Thoracic aorta (tissue), 2 donors: ENCODE measurements at regions not wholly inside any gene's neighbourhood (a gene's known extent, or its start where the extent isn't known, plus 50 kb on each side); places are given as distances from the start of the nearest gene placed in this dataset.

ENCODE experiments used
- ATAC-seq: fragments of 150-250 bp; one replicate; pipeline ENCODE4 v1.8.0; 2017; ENCODE audit warnings: low read depth; ENCODE audit not compliant: insufficient number of reproducible peaks, low FRiP score
- DNase-seq: peaks from one replicate; pipeline ENCODE4 v3.0.0-alpha.2; 2020; ENCODE audit warnings: low spot score
- H3K27ac ChIP-seq, 2 donors: fragments of 200-600 bp; sonication (generic); 1 replicate in 1 of 2; 2 replicates in 1 of 2; pipeline ENCODE4 v1.5.1; 2016; ENCODE audit warnings: mild to moderate bottlenecking in 2 of 2, moderate library complexity in 2 of 2
- H3K27me3 ChIP-seq: fragments of 200-600 bp; sonication (generic); replicated peaks from 2 replicates; pipeline ENCODE4 v1.6.0; 2016; ENCODE audit warnings: mild to moderate bottlenecking; ENCODE audit not compliant: insufficient read depth
- H3K36me3 ChIP-seq: fragments of 200-600 bp; sonication (generic); one replicate; pipeline ENCODE4 v1.5.1; 2016
- H3K4me1 ChIP-seq, 2 donors: fragments of 200-600 bp; sonication (generic); 1 replicate in 1 of 2; 2 replicates in 1 of 2; pipeline versions ENCODE4 v1.5.1 to v1.6.0; 2016; ENCODE audit warnings: low read depth in 2 of 2, mild to moderate bottlenecking in 1 of 2; ENCODE audit not compliant: control insufficient read depth in 1 of 2
- H3K4me3 ChIP-seq: fragments of 200-600 bp; sonication (generic); 2 replicates; pipeline ENCODE4 v1.5.1; 2016; ENCODE audit warnings: mild to moderate bottlenecking
- H3K9me3 ChIP-seq: fragments of 200-600 bp; sonication (generic); 2 replicates; pipeline ENCODE4 v1.5.1; 2016
- TF ChIP-seq, protein P1 (sequence below): fragments of 200-600 bp; sonication (generic); IDR thresholded peaks from one replicate; pipeline ENCODE4 v1.5.1; 2019; ENCODE audit warnings: antibody characterized with exemption

GRCh38 chr11:122353561-122353960, 237.5 kb upstream of the BLID start:
- H3K36me3 ChIP-seq = no peaks in the 10 kb centered on the region
- no peak for ATAC-seq
- TF ChIP-seq, protein P1, sequence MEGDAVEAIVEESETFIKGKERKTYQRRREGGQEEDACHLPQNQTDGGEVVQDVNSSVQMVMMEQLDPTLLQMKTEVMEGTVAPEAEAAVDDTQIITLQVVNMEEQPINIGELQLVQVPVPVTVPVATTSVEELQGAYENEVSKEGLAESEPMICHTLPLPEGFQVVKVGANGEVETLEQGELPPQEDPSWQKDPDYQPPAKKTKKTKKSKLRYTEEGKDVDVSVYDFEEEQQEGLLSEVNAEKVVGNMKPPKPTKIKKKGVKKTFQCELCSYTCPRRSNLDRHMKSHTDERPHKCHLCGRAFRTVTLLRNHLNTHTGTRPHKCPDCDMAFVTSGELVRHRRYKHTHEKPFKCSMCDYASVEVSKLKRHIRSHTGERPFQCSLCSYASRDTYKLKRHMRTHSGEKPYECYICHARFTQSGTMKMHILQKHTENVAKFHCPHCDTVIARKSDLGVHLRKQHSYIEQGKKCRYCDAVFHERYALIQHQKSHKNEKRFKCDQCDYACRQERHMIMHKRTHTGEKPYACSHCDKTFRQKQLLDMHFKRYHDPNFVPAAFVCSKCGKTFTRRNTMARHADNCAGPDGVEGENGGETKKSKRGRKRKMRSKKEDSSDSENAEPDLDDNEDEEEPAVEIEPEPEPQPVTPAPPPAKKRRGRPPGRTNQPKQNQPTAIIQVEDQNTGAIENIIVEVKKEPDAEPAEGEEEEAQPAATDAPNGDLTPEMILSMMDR = no peak
- H3K9me3 ChIP-seq = no peaks in the 10 kb centered on the region
- DNase-seq = no peak
- H3K27me3 ChIP-seq = no peaks in the 10 kb centered on the region
- peaks cover 17 to 43% of the 10 kb centered on the region in 2 donors for H3K4me1 ChIP-seq
- peak overlapping the region; percentile 67 to 88 for H3K27ac ChIP-seq
- H3K4me3 ChIP-seq = peak overlapping the region; percentile 48

DNA sequence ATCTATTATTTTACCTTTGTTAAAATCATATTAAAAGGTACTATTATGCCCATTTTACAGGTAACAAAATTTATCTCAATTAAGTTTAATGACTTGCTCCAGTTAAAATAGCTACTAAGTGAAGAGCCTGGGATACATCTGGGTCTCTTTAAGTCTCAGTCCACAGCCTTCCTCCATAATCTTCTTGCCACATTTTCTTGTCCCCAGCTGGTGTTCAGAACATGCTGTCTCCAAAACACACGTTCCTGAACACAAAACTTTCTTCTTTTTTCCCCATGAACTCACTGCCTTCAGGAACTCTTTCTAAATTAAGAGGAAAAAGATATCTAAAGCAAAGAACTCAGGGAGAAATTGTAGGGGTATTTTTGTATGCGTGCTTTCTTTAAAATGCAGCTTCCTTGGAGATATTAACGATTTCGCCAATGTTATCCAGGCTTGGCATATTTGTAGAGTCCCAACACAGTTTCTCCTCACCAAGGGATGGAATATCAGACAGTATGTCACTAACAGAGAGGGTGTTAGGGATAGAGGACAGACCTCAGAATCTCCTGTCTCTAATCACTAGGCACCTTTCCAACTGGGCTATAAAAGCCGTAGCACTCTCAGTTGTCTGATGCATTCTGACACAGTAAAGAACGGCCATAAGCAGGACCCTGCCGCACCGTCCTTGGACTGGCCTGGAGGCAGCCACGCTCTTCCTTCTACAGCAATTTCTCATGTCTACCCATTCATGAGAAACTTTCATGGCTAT, 232.8 kb upstream of the BLID start:
- H3K27ac ChIP-seq = peak overlapping the region; percentile 80 to 81
- H3K4me3 ChIP-seq = peak overlapping the region; percentile 43
- no peaks in the 10 kb centered on the region for H3K27me3 ChIP-seq
- ATAC-seq (no peak), DNase-seq (no peak)
- no peaks in the 10 kb centered on the region for H3K36me3 ChIP-seq
- no peaks in the 10 kb centered on the region for H3K9me3 ChIP-seq
- H3K4me1 ChIP-seq = peaks cover 16 to 54% of the 10 kb centered on the region in 2 donors
- TF ChIP-seq, protein P1 = no peak

DNA sequence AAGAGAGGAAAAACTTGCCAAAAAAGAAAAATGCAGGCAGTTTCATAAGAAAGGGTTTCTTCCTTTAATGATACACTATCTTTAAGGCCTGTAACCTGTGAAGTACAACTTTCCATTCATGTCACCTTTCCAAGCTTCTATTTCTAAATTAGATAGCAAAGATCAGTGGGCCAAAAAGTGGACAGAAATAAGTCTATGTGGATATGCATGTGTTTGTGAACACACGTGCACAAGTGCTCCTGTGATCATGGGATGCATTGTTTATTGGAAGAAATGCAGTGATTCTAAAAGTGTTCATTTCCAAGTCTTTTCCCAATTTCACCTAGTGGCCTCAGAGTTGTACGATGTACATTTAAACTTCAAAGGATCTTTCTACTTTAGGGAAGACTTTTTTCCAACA, 230.0 kb upstream of the BLID start:
- H3K27ac ChIP-seq = peak overlapping the region in 1 of 2 donors; percentile 16
- DNase-seq (no peak), ATAC-seq (no peak)
- H3K36me3 ChIP-seq = no peaks in the 10 kb centered on the region
- TF ChIP-seq, protein P1 = no peak
- H3K4me3 ChIP-seq = no peak overlapping the region
- H3K4me1 ChIP-seq = peaks cover 22 to 74% of the 10 kb centered on the region in 2 donors
- H3K27me3 ChIP-seq = no peaks in the 10 kb centered on the region
- H3K9me3 ChIP-seq = no peaks in the 10 kb centered on the region

GRCh38 chr11:122345586-122345985, 229.6 kb upstream of the BLID start:
- Histone ChIP-seq H3K4me1 (peaks cover 24 to 77% of the 10 kb centered on the region in 2 donors), H3K27ac (peak overlapping the region in 1 of 2 donors; percentile 16), H3K9me3 (no peaks in the 10 kb centered on the region), H3K27me3 (no peaks in the 10 kb centered on the region), H3K4me3 (no peak overlapping the region), H3K36me3 (no peaks in the 10 kb centered on the region)
- DNase-seq = no peak
- no peak for ATAC-seq
- TF ChIP-seq, protein P1 = no peak

- H3K4me1 ChIP-seq = peaks cover 21 to 77% of the 10 kb centered on the region in 2 donors
- H3K27me3 ChIP-seq = no peaks in the 10 kb centered on the region
- H3K36me3 ChIP-seq = no peaks in the 10 kb centered on the region
- no peak for DNase-seq
- no peaks in the 10 kb centered on the region for H3K9me3 ChIP-seq
- TF ChIP-seq, protein P1 = no peak
- peak overlapping the region; percentile 29 to 62 for H3K27ac ChIP-seq
- ATAC-seq = no peak
- no peak overlapping the region for H3K4me3 ChIP-seq
Observed at GRCh38 chr11:122344215-122344614, 228.2 kb upstream of the BLID start.
